ENCODE measurements at regions not wholly inside any gene's neighbourhood (a gene's known extent, or its start where the extent isn't known, plus 50 kb on each side); places are given as distances from the start of the nearest gene placed in this dataset.

GRCh38 chr16:65499566-65499965 lies 377.7 kb upstream of the CDH11 start:
- TF ChIP-seq TAF1 (IDR thresholded peaks at IDR 0.05; ENCODE audit: low read depth) (no peak), CREB1 (IDR thresholded peaks at IDR 0.05; ENCODE audit: low read depth) (no peak), EP300 (IDR thresholded peaks at IDR 0.05; ENCODE audit: borderline replicate concordance) (no peak), NFIC (IDR thresholded peaks at IDR 0.05) (no peak), ZBTB7A (IDR thresholded peaks at IDR 0.05; ENCODE audit: low read depth) (no peak), YY1 (IDR thresholded peaks at IDR 0.05; ENCODE audit: low read depth) (no peak), CEBPB (IDR thresholded peaks at IDR 0.05) (no peak), USF1 (IDR thresholded peaks at IDR 0.05) (no peak), MAX (IDR thresholded peaks at IDR 0.05) (no peak), RAD21 (IDR thresholded peaks at IDR 0.05; ENCODE audit: low read depth) (no peak), FOXM1 (IDR thresholded peaks at IDR 0.05; ENCODE audit: borderline replicate concordance, low read depth) (no peak), EGR1 (IDR thresholded peaks at IDR 0.05) (no peak), TCF12 (IDR thresholded peaks at IDR 0.05; ENCODE audit: low read depth) (no peak), TEAD4 (IDR thresholded peaks at IDR 0.05) (no peak)

- no peak for TF ChIP-seq REST (IDR thresholded peaks at IDR 0.05; ENCODE audit: low read depth)
- no peak for TF ChIP-seq FOXM1 (IDR thresholded peaks at IDR 0.05; ENCODE audit: borderline replicate concordance, low read depth)
- TF ChIP-seq NFIC (IDR thresholded peaks at IDR 0.05): no peak
- TF ChIP-seq CEBPB (IDR thresholded peaks at IDR 0.05): no peak
- TF ChIP-seq USF1 (IDR thresholded peaks at IDR 0.05): no peak
- TF ChIP-seq ZBTB7A (IDR thresholded peaks at IDR 0.05; ENCODE audit: low read depth): no peak
- no peak for TF ChIP-seq EGR1 (IDR thresholded peaks at IDR 0.05)
- TF ChIP-seq TAF1 (IDR thresholded peaks at IDR 0.05; ENCODE audit: low read depth): no peak
- no peak for TF ChIP-seq RAD21 (IDR thresholded peaks at IDR 0.05; ENCODE audit: low read depth)
- TF ChIP-seq TEAD4 (IDR thresholded peaks at IDR 0.05): no peak
- no peak for TF ChIP-seq MAX (IDR thresholded peaks at IDR 0.05)
- TF ChIP-seq CREB1 (IDR thresholded peaks at IDR 0.05; ENCODE audit: low read depth): no peak
- no peak for TF ChIP-seq YY1 (IDR thresholded peaks at IDR 0.05; ENCODE audit: low read depth)
- no peak for TF ChIP-seq EP300 (IDR thresholded peaks at IDR 0.05; ENCODE audit: borderline replicate concordance)
- TF ChIP-seq TCF12 (IDR thresholded peaks at IDR 0.05; ENCODE audit: low read depth): no peak
These were observed 375.7 kb upstream of the CDH11 start for GRCh38 chr16:65497571-65497970.

- TF ChIP-seq TAF1 (IDR thresholded peaks at IDR 0.05; ENCODE audit: low read depth): no peak
- no peak for TF ChIP-seq EP300 (IDR thresholded peaks at IDR 0.05; ENCODE audit: borderline replicate concordance)
- TF ChIP-seq CREB1 (IDR thresholded peaks at IDR 0.05; ENCODE audit: low read depth): no peak
- TF ChIP-seq TEAD4 (IDR thresholded peaks at IDR 0.05): no peak
These were observed 373.2 kb upstream of the CDH11 start for GRCh38 chr16:65495106-65495505.

GRCh38 chr16:65494609-65495008 lies 372.7 kb upstream of the CDH11 start:
- TF ChIP-seq TCF12 (IDR thresholded peaks at IDR 0.05; ENCODE audit: low read depth) (no peak), MAX (IDR thresholded peaks at IDR 0.05) (no peak), EGR1 (IDR thresholded peaks at IDR 0.05) (no peak), REST (IDR thresholded peaks at IDR 0.05; ENCODE audit: low read depth) (no peak), CREB1 (IDR thresholded peaks at IDR 0.05; ENCODE audit: low read depth) (no peak), EP300 (IDR thresholded peaks at IDR 0.05; ENCODE audit: borderline replicate concordance) (no peak), USF1 (IDR thresholded peaks at IDR 0.05) (no peak), TEAD4 (IDR thresholded peaks at IDR 0.05) (no peak), RAD21 (IDR thresholded peaks at IDR 0.05; ENCODE audit: low read depth) (no peak), TAF1 (IDR thresholded peaks at IDR 0.05; ENCODE audit: low read depth) (no peak), FOXM1 (IDR thresholded peaks at IDR 0.05; ENCODE audit: borderline replicate concordance, low read depth) (no peak), ZBTB7A (IDR thresholded peaks at IDR 0.05; ENCODE audit: low read depth) (no peak), CEBPB (IDR thresholded peaks at IDR 0.05) (no peak), YY1 (IDR thresholded peaks at IDR 0.05; ENCODE audit: low read depth) (no peak), NFIC (IDR thresholded peaks at IDR 0.05) (no peak)

GRCh38 chr16:65494080-65494479 lies 372.2 kb upstream of the CDH11 start:
- TF ChIP-seq CEBPB (IDR thresholded peaks at IDR 0.05) (no peak), USF1 (IDR thresholded peaks at IDR 0.05) (no peak), EP300 (IDR thresholded peaks at IDR 0.05; ENCODE audit: borderline replicate concordance) (no peak), TCF12 (IDR thresholded peaks at IDR 0.05; ENCODE audit: low read depth) (no peak), ZBTB7A (IDR thresholded peaks at IDR 0.05; ENCODE audit: low read depth) (no peak), NFIC (IDR thresholded peaks at IDR 0.05) (no peak), MAX (IDR thresholded peaks at IDR 0.05) (no peak), EGR1 (IDR thresholded peaks at IDR 0.05) (no peak), TAF1 (IDR thresholded peaks at IDR 0.05; ENCODE audit: low read depth) (no peak), CREB1 (IDR thresholded peaks at IDR 0.05; ENCODE audit: low read depth) (no peak), RAD21 (IDR thresholded peaks at IDR 0.05; ENCODE audit: low read depth) (no peak), REST (IDR thresholded peaks at IDR 0.05; ENCODE audit: low read depth) (no peak), FOXM1 (IDR thresholded peaks at IDR 0.05; ENCODE audit: borderline replicate concordance, low read depth) (no peak), YY1 (IDR thresholded peaks at IDR 0.05; ENCODE audit: low read depth) (no peak)

All from Ishikawa (cell line).